Smooth muscle cell (in vitro differentiated cells): ENCODE measurements at regions not wholly inside any gene's neighbourhood (a gene's known extent, or its start where the extent isn't known, plus 50 kb on each side); places are given as distances from the start of the nearest gene placed in this dataset.
"Not testable (repeated sequence)": the region's sequence is repeated elsewhere in the genome, so short reads cannot be mapped to it uniquely, and the experiment has no call there.

Source experiments
- DNase-seq: peaks from one replicate; lab custom pipeline; 2025; ENCODE audit not compliant: unreplicated experiment; lab: John Stamatoyannopoulos, UW
- H2AFZ ChIP-seq: fragments of 200-600 bp; sonication (generic); 2 replicates; pipeline ENCODE4 v1.6.0; 2016; ENCODE audit warnings: antibody characterized with exemption, low read depth, mild to moderate bottlenecking
- H3F3A ChIP-seq: fragments of 200-600 bp; sonication (generic); 2 replicates; pipeline ENCODE4 v1.6.0; 2017; ENCODE audit warnings: antibody characterized with exemption, low read depth
- H3K27ac ChIP-seq: fragments of 200-600 bp; sonication (generic); 2 replicates; pipeline ENCODE4 v1.5.1; 2016; ENCODE audit warnings: low read depth, mild to moderate bottlenecking
- H3K27me3 ChIP-seq: fragments of 200-600 bp; sonication (generic); 2 replicates; pipeline ENCODE4 v1.6.1; 2016; ENCODE audit warnings: low read depth, mild to moderate bottlenecking
- H3K36me3 ChIP-seq: fragments of 200-600 bp; sonication (generic); 2 replicates; pipeline ENCODE4 v1.5.1; 2016; ENCODE audit warnings: low read depth
- H3K4me1 ChIP-seq: fragments of 200-600 bp; sonication (generic); 2 replicates; pipeline ENCODE4 v1.5.1; 2016; ENCODE audit warnings: low read depth
- H3K4me2 ChIP-seq: fragments of 200-600 bp; sonication (generic); 2 replicates; pipeline ENCODE4 v1.6.0; 2016; ENCODE audit warnings: mild to moderate bottlenecking
- H3K4me3 ChIP-seq: fragments of 200-600 bp; sonication (generic); 2 replicates; pipeline ENCODE4 v1.5.1; 2016; ENCODE audit warnings: mild to moderate bottlenecking
- H3K79me2 ChIP-seq: fragments of 200-600 bp; sonication (generic); 2 replicates; pipeline ENCODE4 v1.6.0; 2016; ENCODE audit warnings: low read depth, mild to moderate bottlenecking
- H3K9ac ChIP-seq: fragments of 200-600 bp; sonication (generic); 2 replicates; pipeline ENCODE4 v1.6.0; 2016; ENCODE audit warnings: low read depth
- H3K9me3 ChIP-seq: fragments of 200-600 bp; sonication (generic); replicated peaks from 2 replicates; pipeline ENCODE4 v1.5.1; 2016; ENCODE audit warnings: low read depth
- H4K20me1 ChIP-seq: fragments of 200-600 bp; sonication (generic); 2 replicates; pipeline ENCODE4 v1.6.0; 2016; ENCODE audit warnings: low read depth
- WGBS: methylation state at CpG from one replicate; pipeline ENCODE4 v1.1.7; 2016; ENCODE audit warnings: low lambda C conversion rate; 5-methylcytosine and 5-hydroxymethylcytosine counted together
- TF ChIP-seq, protein P1 (sequence below): fragments of 200-600 bp; sonication (generic); IDR thresholded peaks from 2 replicates; pipeline ENCODE4 v1.5.1; 2017; ENCODE audit warnings: borderline replicate concordance, mild to moderate bottlenecking, antibody characterized with exemption; ENCODE audit not compliant: insufficient read depth, poor library complexity, severe bottlenecking

DNA sequence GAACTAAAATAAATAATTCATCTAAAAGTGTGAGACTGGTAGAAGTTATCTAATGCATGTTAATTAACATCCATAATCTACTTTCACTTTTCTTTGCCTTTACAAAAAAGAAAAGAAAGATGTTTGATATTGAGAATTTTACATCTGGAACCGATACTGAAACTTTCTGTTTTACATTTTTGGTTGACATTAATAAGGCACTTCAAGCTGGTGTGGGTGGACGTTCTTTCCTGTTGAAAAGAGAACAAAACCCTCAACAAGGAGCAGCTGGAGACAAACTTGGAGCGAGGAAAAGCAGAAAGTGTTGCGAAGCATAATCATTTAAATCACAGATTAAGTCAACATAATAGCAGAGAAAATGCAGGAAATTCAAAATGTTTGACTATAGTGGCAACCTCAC, 575.2 kb upstream of the ADGRB3 start:
- Histone ChIP-seq H3K4me2 (no peak overlapping the region), H3K4me1 (no peaks in the 10 kb centered on the region), H2AFZ (peak overlapping the region; percentile 9), H3K9me3 (no peaks in the 10 kb centered on the region), H3K36me3 (no peaks in the 10 kb centered on the region), H3K4me3 (no peak overlapping the region), H3F3A (no peaks in the 10 kb centered on the region), H3K27ac (no peak overlapping the region), H4K20me1 (no peaks in the 10 kb centered on the region), H3K27me3 (no peaks in the 10 kb centered on the region), H3K9ac (no peak overlapping the region), H3K79me2 (no peaks in the 10 kb centered on the region)
- no peak for DNase-seq
- WGBS, result 71% methylated on average over 4 of the region's 4 CpGs
- TF ChIP-seq, protein P1, sequence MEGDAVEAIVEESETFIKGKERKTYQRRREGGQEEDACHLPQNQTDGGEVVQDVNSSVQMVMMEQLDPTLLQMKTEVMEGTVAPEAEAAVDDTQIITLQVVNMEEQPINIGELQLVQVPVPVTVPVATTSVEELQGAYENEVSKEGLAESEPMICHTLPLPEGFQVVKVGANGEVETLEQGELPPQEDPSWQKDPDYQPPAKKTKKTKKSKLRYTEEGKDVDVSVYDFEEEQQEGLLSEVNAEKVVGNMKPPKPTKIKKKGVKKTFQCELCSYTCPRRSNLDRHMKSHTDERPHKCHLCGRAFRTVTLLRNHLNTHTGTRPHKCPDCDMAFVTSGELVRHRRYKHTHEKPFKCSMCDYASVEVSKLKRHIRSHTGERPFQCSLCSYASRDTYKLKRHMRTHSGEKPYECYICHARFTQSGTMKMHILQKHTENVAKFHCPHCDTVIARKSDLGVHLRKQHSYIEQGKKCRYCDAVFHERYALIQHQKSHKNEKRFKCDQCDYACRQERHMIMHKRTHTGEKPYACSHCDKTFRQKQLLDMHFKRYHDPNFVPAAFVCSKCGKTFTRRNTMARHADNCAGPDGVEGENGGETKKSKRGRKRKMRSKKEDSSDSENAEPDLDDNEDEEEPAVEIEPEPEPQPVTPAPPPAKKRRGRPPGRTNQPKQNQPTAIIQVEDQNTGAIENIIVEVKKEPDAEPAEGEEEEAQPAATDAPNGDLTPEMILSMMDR, result no peak

DNA sequence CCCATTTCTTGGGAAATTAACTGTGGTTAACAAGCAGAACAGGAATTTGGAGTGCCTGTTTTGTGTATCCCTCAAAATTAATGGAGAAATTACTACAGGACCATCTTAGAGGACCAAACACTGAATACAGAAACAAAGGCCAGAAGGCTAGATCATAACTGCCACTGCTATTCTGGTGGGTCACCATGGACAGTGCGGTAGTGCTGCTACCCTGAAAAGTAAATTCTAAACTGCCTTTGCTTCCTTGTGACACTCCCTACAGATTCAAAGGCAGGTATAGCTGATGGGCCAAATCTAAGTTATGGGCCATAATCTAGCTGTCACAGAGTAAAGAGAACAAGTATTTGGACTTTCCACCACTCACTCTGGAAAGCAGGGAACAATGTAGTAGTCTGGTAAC, 575.8 kb upstream of the ADGRB3 start:
- WGBS, result 79% methylated on average over 1 of the region's 1 CpG
- H3K4me1 ChIP-seq, result no peaks in the 10 kb centered on the region
- H3K27ac ChIP-seq, result no peak overlapping the region
- no peak overlapping the region for H2AFZ ChIP-seq
- H3K27me3 ChIP-seq, result no peaks in the 10 kb centered on the region
- H3F3A ChIP-seq, result no peaks in the 10 kb centered on the region
- TF ChIP-seq, protein P1, result no peak
- no peaks in the 10 kb centered on the region for H3K36me3 ChIP-seq
- H3K9me3 ChIP-seq, result no peaks in the 10 kb centered on the region
- no peaks in the 10 kb centered on the region for H4K20me1 ChIP-seq
- H3K4me2 ChIP-seq, result no peak overlapping the region
- no peak overlapping the region for H3K9ac ChIP-seq
- H3K79me2 ChIP-seq, result no peaks in the 10 kb centered on the region
- DNase-seq, result no peak
- H3K4me3 ChIP-seq, result no peak overlapping the region

DNA sequence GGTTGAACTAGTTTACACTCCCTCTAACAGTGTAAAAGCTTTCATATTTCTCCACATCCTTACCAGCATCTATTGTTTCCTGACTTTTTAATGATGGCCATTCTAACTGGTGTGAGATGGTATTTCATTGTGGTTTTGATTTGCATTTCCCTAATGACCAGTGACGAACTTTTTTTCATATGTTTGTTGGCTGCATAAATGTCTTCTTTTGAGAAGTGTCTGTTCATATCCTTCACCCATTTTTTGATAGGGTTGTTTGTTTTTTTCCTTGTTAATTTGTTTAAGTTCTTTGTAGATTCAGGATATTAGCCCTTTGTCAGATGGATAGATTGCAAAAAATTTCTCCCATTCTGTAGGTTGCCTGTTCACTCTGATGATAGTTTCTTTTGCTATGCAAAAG, 578.5 kb upstream of the ADGRB3 start:
- 82% methylated on average over 1 of the region's 1 CpG for WGBS
- DNase-seq, H3K4me1 ChIP-seq, H3K4me3 ChIP-seq, H3K4me2 ChIP-seq, H4K20me1 ChIP-seq, H3K36me3 ChIP-seq, H3K9ac ChIP-seq, H3K79me2 ChIP-seq, H2AFZ ChIP-seq, H3K27me3 ChIP-seq, H3K27ac ChIP-seq, H3K9me3 ChIP-seq, H3F3A ChIP-seq: not testable (repeated sequence)

DNA sequence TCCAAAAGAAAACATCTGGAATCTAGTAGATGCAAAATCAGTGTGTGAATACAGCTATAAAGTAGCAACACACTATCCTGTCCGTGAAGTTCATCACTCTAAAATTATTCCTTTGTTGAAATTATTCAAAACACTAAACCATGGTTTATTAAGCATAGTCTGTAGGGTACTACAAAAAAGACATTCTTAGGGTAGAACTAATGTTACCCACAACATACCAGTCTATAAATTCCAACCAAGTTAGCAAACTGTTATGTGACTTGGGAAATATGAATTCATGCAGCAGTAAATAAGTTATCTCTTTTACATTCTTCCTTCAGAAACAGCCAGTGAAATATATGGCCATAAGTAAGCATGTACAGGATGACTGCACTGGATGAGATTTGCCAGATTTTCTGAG, 580.3 kb upstream of the ADGRB3 start:
- WGBS, result 71% methylated on average over 1 of the region's 1 CpG
- Histone ChIP-seq H3K4me1 (no peaks in the 10 kb centered on the region), H3F3A (no peaks in the 10 kb centered on the region)

More for the DNA sequence above, 580.3 kb upstream of the ADGRB3 start:
- Histone ChIP-seq H3K27me3 (no peaks in the 10 kb centered on the region), H3K36me3 (no peaks in the 10 kb centered on the region), H3K9me3 (no peaks in the 10 kb centered on the region), H3K4me3 (no peak overlapping the region), H3K9ac (no peak overlapping the region), H3K4me2 (no peak overlapping the region), H3K27ac (no peak overlapping the region), H2AFZ (peak overlapping the region; percentile 44), H3K79me2 (no peaks in the 10 kb centered on the region), H4K20me1 (no peaks in the 10 kb centered on the region)
- TF ChIP-seq, protein P1, result no peak
- DNase-seq, result no peak
